HG03457 (cell line): ENCODE measurements at regions not wholly inside any gene's neighbourhood (a gene's known extent, or its start where the extent isn't known, plus 50 kb on each side); places are given as distances from the start of the nearest gene placed in this dataset.

Experiments used
- ATAC-seq: cut with Tn5 transposase; IDR thresholded peaks from one replicate; pipeline ENCODE4 v1.9.1; 2021; ENCODE audit warnings: moderate number of reproducible peaks; ENCODE audit not compliant: unreplicated experiment

DNA sequence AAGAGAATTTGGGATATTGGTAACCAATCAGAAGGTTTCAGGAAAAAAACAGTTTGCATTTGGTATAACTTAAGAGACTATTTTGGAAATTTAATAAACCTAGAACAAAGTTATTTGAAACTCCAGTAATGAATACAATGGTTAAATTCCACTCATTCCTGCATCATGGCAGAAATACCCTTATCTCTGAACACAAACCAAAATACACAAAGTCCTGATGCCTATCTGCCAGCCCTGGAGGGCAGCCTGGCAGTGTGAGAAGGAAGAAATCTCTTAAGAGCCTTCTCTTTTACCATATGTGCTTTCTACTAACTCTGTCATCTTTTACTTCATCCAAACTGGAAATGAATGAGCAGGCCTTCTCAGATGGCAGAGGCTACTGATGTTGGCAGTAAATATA, 147.1 kb upstream of the LYZL1 start:
- ATAC-seq, result no peak

DNA sequence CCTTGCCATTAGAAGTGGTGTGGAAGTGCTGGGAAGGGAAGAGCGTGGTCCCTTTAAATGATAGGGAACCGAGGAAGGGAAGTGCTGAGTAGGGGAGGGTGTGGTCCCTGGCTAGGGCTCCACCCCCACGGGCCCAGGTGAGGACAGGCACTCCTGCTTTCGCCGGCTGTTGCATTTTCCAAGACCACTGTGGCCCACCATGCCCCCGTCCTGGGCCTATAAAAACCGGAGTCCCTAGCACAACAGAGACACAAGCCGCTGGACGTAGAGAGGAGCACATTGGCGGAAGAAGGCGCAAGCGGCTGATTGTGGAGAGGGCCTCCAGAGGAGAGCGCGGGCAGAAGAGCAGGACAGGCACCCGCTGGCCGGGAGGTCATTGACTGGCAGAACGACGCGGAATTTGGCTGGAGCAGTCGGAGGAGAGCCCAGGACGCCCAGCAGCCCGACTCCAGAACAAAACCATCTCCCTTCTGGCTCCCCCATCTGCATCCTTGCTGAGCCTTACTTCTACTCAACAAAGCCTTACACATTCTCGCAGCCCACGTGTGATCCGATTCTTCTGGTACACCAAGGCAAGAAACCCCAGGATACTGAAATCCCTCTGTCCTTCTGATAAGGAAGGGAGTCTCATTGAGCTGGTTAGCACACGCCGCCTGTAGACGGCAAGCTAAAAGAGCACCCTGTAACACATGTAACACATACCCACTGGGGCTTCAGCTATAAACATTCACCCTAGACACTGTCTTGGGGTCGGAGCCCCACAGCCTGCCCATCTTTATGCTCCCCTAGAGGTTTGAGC, 146.2 kb upstream of the LYZL1 start:
- ATAC-seq, result no peak

DNA sequence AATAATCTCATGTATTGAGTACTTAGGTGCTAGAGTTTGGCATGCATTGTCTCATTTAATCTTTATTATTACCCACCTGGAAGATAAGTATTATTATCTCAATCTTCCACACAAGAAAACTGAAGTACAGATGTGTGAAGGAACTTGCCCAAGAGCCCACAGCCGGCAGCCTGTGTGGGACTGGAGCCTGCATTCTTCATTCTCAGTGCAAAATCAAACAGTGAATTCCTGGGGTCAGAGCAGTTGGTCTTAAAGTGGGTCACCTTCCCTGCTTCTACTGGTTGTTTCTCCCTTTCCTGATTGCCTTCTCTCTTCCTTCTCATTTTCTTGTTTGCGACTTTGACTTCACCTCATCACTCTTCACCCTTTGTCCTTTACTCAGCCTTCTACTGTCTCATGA, 144.7 kb upstream of the LYZL1 start:
- no peak for ATAC-seq

DNA sequence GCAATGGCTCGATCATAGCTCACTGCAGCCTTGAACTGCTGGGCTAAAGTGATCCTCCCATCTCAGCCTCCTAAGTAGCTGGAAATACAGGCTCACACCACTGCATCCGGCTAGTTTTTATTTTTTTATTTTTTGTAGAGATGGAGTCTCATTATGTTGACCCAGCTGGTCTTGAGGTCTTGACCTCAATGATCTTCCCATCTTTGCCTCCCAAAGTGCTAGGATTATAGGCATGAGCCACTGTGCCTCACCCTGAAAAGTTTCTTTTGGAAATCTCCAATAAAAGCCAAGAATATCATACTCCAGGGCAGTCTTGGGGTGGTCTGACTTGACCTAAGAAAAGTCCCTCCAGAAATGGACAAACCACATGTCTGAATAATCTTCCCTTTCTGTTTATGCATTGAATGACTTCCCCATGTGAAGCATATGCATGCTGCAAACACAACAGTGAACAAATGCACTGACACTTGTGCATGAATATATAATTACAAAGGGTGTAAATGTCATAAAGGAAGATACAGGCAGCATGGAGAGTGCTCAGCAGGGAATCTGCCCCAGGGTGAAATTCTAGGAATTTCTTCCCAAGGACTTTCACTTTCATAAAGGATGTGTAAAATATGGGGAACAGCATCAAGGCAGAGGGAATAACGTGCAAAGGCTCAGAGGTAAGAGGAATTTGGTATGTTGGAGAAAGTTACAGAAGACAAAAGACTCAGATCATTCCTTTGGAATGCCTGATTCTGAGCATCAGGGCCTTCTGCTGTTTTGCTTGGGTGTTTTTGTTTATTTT, 142.4 kb upstream of the LYZL1 start:
- ATAC-seq, result no peak

DNA sequence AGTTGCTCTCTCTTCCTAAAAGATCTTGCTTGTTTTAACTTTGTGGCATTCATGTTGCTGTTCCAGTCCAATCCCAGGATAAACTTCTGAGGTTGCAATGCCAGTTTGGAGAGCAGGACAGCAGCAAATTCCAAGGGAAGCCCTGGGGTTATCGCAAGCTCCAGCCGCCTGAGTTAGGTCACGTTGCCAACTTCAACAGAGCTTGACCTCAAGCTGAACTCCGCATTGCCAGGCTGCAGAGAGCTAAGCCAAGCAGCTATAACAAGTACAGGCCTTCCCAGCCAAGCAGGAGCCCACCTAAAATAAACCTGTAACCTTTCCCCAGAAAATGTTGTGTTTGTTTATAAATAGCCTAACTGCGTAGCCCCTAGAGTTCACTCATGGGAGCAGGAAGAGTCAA, 138.9 kb upstream of the LYZL1 start:
- ATAC-seq, result no peak

DNA sequence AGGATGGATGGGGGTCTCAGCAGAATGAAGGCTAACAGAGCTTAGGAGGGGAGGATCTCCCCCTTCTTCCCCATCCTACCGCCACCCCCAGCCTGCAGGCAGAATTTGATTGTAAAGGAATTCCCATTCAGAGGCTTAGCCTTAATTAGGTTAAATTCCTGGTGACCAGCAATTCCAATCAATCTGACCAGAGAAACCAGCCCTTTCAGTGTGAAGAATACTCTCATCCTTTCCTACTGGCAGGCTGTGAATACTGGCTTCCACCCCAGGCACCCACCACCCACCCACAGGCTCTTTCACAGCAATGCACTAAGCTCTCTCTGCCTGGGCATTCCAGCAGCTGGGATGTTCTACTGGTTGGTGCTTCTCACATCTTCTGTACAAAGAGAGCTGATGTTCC, 137.9 kb upstream of the LYZL1 start:
- no peak for ATAC-seq

DNA sequence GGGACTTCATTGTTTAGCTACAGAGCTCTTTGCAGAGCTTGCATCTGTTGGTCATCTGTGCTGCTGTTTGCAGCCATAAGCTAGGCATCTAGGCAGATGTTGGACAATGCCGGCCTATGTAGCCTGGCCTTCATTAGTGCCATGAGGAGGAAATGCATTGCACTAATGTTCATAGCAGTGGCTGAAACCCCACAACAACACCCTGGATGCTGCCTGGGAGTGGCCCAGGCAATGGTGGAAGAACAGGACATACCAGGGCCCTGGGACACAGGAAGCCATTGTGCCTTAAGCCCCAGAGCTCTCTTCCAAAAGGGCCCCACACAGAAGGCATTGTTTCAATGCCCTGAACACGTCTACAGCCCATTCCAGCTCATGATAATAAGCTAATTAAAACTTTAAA, 131.5 kb upstream of the LYZL1 start:
- ATAC-seq, result no peak

DNA sequence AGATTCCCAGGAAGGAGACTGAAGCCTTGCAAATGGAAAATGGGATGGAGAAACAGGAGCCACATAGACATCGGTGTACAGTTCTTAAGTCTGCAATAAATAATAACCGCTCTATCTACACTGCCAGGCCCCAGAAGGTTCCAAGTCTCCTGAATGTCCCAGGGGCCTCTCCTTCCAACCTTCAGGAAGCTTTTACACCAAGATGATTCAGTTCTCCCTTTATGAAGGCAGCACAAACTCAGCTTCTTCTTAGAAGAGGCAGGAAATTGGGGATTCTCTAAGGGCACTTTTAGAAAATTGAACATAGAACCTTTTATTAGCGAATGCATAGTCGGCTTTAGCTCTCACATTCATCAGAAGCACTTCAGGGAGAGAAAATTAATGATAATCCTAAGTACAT, 130.8 kb upstream of the LYZL1 start:
- ATAC-seq, result no peak

DNA sequence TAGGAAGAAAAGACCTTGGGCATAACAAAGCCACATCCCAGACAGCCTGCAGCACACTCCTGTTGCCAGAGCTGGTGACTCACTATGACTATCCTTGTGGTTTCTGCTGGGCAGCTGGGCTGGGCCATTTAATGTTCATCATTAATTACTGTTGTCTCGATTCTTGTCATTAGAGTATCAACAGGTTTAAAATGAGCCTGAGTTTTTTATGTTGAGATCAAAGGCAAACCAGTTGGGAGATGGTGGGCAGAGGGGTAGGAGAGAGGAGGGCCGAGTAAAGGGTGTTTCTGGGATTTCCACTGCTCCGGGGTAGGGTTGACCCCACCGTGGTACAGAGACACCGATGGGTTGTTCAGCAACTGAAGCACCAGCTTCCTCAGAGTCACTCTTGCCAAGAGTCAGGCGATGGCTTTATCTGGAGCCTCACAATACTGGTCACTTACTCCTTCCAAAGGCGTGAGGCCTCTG, 128.7 kb upstream of the LYZL1 start:
- no peak for ATAC-seq

DNA sequence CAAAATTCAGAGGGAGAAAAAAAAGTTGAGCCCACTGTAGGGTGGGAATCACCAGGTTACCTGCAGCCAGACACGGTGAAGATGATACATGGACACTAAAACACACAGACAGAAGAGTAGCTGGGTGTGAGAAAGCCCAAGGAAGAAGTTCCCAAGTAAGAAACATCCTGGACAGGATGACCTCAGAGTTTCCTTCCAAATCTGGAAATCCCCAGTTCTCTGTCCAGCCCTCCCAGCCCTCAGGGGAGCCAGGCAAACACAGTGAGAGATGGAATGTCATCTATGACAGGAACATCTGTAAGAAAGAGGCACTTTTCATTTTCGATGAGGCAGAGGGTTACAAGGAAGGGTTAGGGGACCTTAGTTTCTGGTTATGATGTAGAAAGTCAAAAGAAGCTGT, 125.1 kb upstream of the LYZL1 start:
- ATAC-seq, result no peak

DNA sequence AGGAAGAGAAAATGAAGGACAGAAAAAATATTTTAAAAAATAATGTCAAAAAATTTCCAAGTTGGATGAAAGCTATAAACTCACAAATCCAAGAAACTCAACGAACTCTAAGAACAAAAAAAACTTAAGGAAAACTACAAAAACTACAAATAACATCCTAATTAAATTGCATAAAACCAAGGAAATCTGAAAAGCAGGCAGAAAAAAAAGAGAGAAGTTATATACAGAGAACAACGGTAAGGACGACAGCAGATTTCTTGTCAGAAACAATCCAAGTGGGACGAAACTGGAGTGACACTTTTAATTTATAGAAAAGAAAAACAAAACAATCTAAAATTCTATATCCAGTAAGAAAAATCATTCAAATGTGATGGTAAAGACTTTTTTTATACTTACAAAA, 122.2 kb upstream of the LYZL1 start:
- ATAC-seq, result no peak

DNA sequence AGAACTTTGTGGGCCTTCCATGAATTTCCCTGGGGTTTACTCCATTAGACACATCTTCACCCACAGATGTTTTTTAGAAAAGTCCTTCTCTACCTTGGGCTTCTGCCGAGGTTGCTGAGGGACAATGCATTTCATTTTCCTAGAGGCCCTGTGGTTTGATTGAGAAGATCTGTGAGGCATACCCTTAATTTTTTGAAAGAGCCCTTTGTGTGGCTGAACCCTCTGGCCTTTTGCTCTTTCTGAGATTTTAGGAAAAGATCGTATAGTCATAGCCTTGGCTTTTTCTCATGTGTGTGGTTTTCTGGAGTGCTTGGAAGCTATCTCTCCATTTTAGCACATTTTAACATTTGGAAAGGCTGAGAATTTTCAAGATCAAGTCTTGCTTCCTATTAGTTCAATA, 119.8 kb upstream of the LYZL1 start:
- ATAC-seq, result no peak

DNA sequence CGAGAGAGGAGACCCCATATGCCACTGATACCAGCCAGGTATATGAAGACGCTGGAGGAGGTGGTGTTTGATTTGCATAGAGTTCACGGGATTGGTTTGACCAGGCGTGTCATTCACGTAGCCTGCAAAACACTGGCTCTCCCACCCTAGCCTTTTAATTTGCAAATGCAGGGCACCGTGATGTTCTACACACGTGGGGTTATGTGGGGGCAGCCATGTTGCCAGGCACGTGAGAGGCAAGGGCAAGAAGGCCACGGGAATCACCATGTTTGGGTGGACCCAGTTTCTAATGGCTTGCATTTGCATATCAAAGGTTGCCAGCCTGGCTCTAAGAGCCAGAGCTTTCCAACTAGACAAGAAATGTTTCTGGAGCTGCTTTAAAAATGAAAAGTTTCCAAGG, 117.2 kb upstream of the LYZL1 start:
- ATAC-seq, result no peak

DNA sequence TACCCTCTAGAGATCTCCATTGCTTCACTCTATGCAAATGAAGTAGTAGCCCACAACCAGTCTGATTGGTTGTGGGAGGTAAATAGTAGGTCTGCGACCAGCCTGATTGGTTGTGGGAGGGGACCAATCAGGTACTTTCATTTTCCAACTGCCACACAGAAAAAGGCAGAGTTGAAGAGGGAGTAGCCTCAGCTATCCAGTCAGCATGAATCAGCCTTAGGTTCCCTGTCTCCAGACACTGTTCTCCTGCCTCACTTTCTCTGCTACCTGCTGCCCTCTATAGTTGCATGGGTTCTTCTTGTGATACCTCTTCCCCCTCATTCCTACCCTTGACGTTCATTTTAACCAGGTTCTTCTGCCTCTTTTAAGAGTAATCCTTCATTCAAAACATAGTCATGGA, 114.5 kb upstream of the LYZL1 start:
- no peak for ATAC-seq

DNA sequence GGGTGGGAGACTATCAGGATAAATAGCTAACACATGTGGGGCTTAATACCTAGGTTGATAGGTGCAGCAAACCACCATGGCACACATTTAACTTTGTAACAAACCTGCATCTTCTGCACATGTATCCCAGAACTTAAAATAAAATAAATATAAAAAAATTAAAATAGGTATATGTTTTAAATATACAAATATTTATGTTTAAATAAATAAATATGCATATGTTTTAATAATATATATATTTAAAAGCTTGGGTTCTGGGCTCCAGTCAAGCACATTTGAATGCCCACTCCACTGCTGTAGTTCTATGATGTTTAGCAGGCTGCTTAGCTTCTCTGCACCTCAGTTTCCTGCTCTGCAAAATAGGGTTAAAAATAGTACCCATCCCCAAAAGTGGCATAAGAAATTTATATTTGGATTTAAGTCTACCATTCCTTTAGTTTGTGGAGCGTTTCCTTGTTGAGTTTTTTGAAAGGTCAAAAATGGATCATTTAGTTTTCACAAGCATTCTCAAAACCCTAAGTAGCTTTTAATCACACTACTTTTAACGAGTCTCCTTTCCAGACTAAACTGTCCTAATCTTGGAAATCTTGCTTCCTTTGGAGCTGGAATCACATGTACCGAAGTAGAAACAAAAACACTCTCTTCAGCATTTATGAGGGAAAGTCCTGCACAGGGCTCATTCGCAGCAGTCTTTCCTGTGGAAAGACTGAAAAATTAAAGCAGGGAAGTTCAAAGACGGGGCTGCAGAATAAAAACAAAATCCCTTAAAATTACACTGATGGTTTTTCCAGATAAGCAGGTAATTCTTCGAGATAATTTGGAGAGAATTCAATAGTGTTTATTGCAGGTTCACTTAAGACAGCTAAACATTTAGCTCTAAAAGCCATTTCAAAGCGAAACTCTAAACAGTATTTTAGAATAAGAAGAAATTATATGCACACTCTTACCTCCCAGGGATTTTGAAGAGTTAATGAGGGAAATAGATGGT, 111.7 kb upstream of the LYZL1 start:
- no peak for ATAC-seq

DNA sequence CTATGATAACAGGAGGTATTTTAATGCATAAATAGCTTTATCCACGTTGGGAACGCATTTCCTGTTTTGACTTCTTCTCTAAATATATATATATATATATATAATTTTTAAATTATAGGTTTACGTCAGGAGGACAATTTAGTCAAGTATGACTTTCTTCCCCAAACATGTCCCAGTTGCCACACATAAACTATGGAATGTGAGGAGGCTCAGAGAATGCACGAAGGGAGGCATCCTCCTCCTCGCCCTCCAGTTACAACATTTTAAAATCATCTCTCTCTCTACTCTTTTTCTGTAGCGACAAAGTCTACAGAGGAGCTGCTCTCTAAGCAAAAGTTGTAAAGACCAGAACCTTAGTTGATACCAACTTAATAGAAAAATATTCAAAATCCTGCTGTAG, 106.9 kb upstream of the LYZL1 start:
- no peak for ATAC-seq

DNA sequence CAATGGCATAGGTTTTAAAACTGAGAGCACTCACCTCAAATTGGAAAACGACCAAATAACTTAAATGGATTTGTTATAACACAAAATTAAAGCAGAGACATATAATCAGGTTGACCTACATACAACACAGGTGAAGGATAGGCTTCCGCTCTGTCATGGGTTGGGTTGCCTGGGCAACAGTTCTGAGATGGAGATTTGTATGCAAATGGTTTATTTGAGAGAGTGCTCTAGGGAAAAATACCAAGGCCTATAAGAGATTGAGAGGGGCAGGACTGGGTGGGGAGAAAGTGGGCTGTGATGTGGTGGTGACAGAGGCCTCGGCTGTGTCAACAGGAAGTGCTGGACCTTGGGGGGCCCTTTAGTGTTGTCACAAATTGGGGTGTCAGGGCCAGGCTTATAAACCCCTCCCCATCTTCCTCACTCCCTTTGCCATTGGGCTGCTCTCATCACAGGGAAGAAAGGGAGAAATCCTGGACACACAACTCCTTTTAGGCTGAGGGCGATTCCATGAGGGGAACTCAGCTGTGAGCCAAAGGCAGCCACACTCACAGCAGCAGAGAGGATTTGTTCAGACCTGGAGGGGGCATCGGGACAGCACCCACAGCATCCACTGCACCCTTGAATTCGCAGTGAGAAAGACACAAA, 105.4 kb upstream of the LYZL1 start:
- ATAC-seq, result no peak

DNA sequence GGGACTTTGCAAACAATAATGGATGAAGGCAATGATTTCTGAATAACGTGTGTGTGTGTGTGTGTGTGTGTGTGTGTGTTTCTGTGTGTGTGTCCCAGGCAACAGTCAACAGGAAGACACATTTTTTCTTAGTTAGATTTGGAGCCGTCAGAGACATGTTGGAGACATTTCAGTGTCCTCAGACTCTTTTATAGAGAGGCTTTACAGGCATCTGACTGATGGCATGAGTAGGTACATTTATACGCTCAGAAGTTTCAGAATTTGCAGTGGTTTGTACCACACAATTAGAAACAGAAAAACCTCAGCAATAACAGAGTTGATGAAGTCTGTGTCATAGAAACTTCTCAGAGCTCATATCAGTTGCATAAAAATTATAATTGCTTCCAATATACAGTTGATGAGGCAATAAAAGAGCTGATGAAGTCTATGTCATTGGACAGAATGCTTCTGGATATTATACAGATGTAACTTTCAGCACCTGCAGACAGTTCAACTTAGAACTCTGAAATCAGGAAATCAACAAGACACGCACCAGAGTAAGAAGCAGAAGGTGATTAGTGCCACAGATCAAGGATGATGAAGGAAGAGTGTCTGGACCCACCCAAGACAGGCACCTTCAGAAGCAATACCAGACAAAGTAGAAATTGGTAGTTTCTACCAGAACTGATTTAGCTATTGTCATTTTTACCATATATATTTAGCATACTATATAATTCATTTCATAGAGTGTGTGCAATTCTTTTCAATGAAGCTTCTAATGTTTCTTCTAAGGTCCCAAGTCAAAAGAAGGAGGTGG, 104.5 kb upstream of the LYZL1 start:
- ATAC-seq, result no peak

DNA sequence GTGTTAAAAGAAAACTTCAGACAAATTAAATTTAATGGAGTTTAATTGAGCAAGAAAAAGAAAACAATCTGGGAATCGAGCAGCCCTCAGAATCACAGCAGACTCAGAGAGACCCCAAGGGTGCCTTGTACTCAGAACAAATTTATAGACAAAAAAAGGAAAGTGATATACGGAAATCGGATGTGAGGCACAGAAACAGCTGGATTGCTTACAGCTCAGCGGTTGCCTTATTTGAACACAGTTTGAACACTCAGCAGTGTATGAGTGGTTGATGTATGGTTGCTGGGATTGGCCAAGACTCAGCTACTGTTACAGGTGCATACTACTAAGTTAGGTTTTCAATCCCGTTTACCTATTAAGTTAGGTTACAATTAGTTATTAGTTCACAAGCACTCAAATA, 103.8 kb upstream of the LYZL1 start:
- no peak for ATAC-seq

DNA sequence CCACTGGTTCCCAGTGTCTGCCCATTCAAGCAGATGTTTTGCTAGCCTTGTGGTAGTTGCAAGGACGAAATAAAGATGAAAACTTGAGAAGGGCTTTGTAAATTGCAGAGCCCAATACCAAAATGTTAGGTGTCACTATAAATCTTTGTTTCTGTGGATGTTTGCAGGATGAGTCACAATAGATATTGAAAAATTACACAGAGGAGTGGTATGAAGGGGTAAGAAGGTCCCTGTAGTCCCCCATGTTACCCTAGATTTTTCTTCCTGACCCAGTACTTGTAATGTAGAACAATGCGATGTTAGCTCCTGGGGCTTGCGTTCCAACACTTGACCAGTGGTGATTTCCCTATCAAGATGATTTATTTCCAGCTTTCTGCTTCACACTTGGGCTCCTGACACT, 102.6 kb upstream of the LYZL1 start:
- ATAC-seq, result no peak
